Activated CD4-positive, alpha-beta T cell treated with anti-CD3 and anti-CD28 coated beads, Interleukin-2, amount 10 ng/mL, durations not matched to agents 7 days and 5 days (primary cell): ENCODE measurements at regions not wholly inside any gene's neighbourhood (a gene's known extent, or its start where the extent isn't known, plus 50 kb on each side); places are given as distances from the start of the nearest gene placed in this dataset.

Source experiments
- CTCF ChIA-PET: fragments of 350-600 bp; sonication (Branson Sonifier 250); formaldehyde crosslinking; loops from one replicate; lab custom pipeline; 2021; ENCODE audit warnings: antibody characterized with exemption; lab: Charles Lee
- POLR2A ChIA-PET: fragments of 350-600 bp; sonication (Branson Sonifier 250); formaldehyde crosslinking; loops from one replicate; lab custom pipeline; 2021; ENCODE audit warnings: antibody characterized with exemption; lab: Charles Lee
- DNase-seq: peaks from one replicate; pipeline ENCODE4 v3.0.0-alpha.2; 2020
- H3K27ac Mint-ChIP-seq: one replicate; pipeline ENCODE4 v1.8.0; 2021; ENCODE audit warnings: mild to moderate bottlenecking, moderate library complexity, mixed read lengths
- H3K27me3 Mint-ChIP-seq: one replicate; pipeline ENCODE4 v1.8.0; 2021; ENCODE audit warnings: mixed read lengths
- H3K36me3 Mint-ChIP-seq: one replicate; pipeline ENCODE4 v1.8.0; 2021; ENCODE audit warnings: low read depth, mixed read lengths
- H3K4me1 Mint-ChIP-seq: one replicate; pipeline ENCODE4 v1.8.0; 2021; ENCODE audit warnings: mixed read lengths
- H3K4me3 Mint-ChIP-seq: one replicate; pipeline ENCODE4 v1.8.0; 2021; ENCODE audit warnings: mild to moderate bottlenecking, moderate library complexity, mixed read lengths
- H3K9me3 Mint-ChIP-seq: one replicate; pipeline ENCODE4 v1.8.0; 2021; ENCODE audit warnings: mixed read lengths

- DNase-seq: no peak
- no peaks in the 10 kb centered on the region for H3K9me3 Mint-ChIP-seq
- no peaks in the 10 kb centered on the region for H3K27me3 Mint-ChIP-seq
- H3K4me3 Mint-ChIP-seq: no peak overlapping the region
- H3K4me1 Mint-ChIP-seq: no peaks in the 10 kb centered on the region
- CTCF ChIA-PET: no interaction called here
- no peaks in the 10 kb centered on the region for H3K36me3 Mint-ChIP-seq
- no peak overlapping the region for H3K27ac Mint-ChIP-seq
- POLR2A ChIA-PET: interaction anchor here (0.7 kb wide), 1 partner anchor 36 kb away, joined by 9 read pairs; no protein-coding TSS in a partner anchor
Observed at GRCh38 chr13:79815041-79815440, 334.1 kb downstream of the NDFIP2 start.

DNA sequence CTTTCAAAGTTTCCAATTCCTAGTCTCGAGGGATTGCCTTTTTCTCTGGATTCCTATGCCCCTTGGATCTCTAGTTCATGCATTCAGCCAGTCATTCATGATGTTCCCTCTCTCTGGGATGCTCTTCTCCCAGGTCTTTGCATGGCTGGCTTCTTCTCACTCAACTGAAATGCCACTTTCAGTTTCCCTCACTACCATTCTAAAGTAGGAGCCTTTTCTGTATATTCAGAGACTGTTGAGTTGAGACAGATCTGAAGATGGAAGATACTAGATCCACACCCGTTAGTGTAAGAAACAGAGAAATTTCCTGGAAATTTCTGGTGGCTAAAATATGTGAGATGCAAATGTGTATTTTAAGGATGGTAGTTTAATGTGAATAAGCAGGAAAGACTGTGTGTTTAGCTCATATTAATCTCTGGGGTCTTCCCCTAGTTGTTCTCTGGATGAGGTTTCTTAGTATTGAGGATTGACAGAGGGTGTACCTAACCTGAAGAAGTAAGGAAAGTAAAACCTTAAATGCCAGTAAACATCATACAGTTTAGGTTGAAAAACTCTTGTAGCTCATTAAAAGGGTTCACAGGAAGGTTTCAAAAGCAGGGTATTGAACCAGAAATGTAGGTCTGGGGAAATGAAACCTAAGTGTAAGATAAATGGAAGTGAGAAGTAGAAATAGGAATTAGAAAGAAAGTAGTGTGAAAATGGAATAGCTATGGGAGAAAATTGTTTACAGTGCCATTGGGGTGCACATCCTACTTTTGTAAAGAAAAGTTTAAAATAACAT, 331.3 kb downstream of the NDFIP2 start:
- POLR2A ChIA-PET: no interaction called here

DNA sequence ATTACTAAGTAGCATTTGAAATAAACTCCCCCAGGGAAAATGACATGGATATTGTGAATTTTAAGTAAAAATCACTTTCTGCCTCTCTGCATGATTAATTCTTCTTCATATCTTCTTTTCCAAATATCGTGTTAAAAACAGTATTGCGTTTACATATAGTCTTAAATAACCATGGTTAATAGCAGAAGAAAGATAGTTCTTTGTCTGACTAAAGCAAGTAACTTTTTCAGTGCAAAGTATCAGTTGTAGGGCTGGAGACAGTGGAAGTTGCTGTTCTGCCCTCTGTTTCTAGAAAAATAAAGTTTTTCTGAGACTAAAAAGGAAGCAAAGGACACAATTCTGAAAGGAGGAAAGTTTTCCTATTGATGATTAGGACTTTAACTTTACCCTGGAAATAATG, 330.2 kb downstream of the NDFIP2 start:
- Mint-ChIP-seq H3K9me3 (no peaks in the 10 kb centered on the region), H3K27me3 (no peaks in the 10 kb centered on the region), H3K36me3 (no peaks in the 10 kb centered on the region), H3K4me1 (no peaks in the 10 kb centered on the region), H3K27ac (no peak overlapping the region), H3K4me3 (no peak overlapping the region)
- no peak for DNase-seq
- CTCF ChIA-PET: no interaction called here
- POLR2A ChIA-PET: no interaction called here

More for the DNA sequence above, 331.3 kb downstream of the NDFIP2 start:
- Mint-ChIP-seq H3K36me3 (no peaks in the 10 kb centered on the region), H3K27ac (no peak overlapping the region), H3K4me1 (no peaks in the 10 kb centered on the region), H3K9me3 (no peaks in the 10 kb centered on the region), H3K27me3 (no peaks in the 10 kb centered on the region), H3K4me3 (no peak overlapping the region)
- CTCF ChIA-PET: no interaction called here
- no peak for DNase-seq

DNA sequence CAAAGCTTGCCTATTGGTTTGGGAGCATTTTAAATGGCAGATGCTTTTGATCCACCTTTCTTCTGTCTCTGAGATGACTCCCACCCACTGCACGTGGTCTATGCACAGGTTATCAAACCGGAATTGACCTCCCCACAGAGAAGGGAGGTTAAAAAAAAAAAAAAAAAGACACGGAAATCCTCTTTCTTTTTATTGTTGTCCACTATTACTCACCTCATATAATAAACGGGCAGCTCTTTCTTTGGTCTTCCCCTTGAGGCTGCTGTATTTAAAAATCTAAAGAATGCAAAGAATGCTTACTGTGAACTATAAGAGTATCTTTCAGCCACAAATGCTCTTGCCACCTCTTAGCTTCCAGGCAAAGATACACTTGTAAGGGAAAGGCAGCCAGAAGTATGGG, 329.7 kb downstream of the NDFIP2 start:
- Mint-ChIP-seq H3K4me1 (no peaks in the 10 kb centered on the region), H3K4me3 (no peak overlapping the region), H3K9me3 (no peaks in the 10 kb centered on the region), H3K27ac (no peak overlapping the region), H3K27me3 (no peaks in the 10 kb centered on the region), H3K36me3 (no peaks in the 10 kb centered on the region)
- ChIA-PET CTCF (no interaction called here), POLR2A (no interaction called here)
- DNase-seq: no peak

DNA sequence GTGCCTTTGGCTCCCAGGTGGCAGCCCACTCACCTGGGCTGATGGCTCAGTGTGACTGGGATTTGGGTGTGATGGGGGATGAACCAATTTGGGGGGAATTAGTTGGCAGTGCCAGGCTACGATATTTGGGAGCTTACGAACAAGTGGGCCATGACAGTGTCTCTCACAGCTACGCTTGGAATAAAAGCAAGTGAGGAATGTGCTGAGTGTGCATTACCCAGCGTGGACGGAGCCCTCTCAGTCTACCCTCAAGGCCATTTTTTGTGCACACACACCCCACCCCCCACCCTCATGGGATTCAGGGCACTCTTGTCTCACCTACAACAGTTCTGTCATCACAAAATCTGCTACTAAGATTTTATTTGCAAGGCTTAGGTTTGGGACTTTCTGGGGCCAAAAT, 329.1 kb downstream of the NDFIP2 start:
- Mint-ChIP-seq H3K4me3 (no peak overlapping the region), H3K27me3 (no peaks in the 10 kb centered on the region), H3K9me3 (no peaks in the 10 kb centered on the region), H3K27ac (no peak overlapping the region), H3K4me1 (no peaks in the 10 kb centered on the region), H3K36me3 (no peaks in the 10 kb centered on the region)
- CTCF ChIA-PET: interaction anchor here (0.5 kb wide), 1 partner anchor 520 kb away, joined by 3 read pairs; no protein-coding TSS in a partner anchor
- no peak for DNase-seq
- POLR2A ChIA-PET: no interaction called here

DNA sequence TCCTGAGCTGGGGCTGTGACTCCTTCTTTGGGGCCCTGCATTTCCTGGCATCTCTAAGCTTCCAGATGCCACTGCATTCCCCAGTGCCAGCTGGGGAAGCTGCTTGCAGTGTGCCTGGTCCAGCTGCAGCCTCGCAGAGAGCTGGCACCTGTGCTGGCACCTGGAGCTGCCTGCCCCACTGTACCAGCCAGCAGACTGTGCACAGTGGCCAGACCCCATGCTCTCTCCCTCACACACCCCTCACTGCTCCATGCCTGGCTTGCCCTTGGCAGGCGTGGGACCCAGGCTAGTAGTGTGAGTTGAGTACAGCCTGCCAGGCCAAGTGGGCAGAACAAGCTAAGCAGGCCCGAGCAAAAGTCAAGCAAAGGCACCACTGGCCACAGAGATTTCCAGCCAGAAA, 327.5 kb downstream of the NDFIP2 start:
- Mint-ChIP-seq H3K36me3 (no peaks in the 10 kb centered on the region), H3K27me3 (no peaks in the 10 kb centered on the region), H3K4me3 (no peak overlapping the region), H3K27ac (no peak overlapping the region), H3K9me3 (no peaks in the 10 kb centered on the region), H3K4me1 (no peaks in the 10 kb centered on the region)
- ChIA-PET POLR2A (no interaction called here), CTCF (no interaction called here)
- DNase-seq: no peak

DNA sequence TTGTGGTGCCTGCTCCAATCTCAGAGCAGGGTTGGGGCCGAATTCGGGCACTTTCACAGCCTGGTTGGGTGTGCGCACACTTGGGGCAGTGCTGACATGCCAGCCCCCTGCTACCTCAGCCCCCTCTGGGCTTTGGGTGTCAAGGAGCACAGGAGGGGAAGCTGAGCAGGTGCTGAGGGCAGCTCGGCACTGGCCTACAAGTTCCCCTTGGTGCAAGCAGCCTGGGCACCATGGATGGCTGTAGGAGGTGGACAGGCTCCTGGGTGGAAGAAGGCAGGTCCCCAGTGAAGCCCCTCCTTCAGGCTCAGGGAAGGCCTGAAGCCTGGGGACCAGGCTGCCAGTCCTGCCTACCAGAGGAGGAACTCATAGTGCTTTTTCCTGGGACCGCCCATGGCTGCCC, 326.6 kb downstream of the NDFIP2 start:
- DNase-seq: no peak
- Mint-ChIP-seq H3K4me3 (no peak overlapping the region), H3K36me3 (no peaks in the 10 kb centered on the region), H3K27me3 (no peaks in the 10 kb centered on the region), H3K9me3 (no peaks in the 10 kb centered on the region), H3K27ac (no peak overlapping the region), H3K4me1 (no peaks in the 10 kb centered on the region)
- ChIA-PET POLR2A (no interaction called here), CTCF (interaction anchor here (0.6 kb wide), 1 partner anchor 953 kb away, joined by 5 read pairs; no protein-coding TSS in a partner anchor)

DNA sequence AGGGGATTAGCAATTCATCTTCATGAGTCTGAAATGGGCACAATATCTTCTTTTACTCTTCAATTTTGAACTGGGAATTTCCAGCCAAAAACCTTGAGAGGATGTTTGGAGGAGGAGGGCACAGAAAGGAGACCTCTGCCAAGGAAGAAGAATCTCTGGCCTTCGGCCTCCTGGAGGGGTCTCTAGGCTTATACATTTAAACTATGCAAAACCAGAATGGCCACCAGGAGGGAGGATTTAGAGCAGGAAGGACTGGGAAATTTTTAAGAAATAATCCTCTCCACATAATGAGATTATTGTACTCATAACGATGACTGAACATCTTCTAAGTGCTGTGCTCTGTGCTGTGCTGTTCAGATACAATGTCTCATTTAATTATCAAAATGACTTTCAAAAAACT, 325.9 kb downstream of the NDFIP2 start:
- CTCF ChIA-PET: no interaction called here
- Mint-ChIP-seq H3K27ac (no peak overlapping the region), H3K4me3 (no peak overlapping the region), H3K4me1 (no peaks in the 10 kb centered on the region), H3K36me3 (no peaks in the 10 kb centered on the region), H3K9me3 (no peaks in the 10 kb centered on the region), H3K27me3 (no peaks in the 10 kb centered on the region)
- DNase-seq: no peak
- POLR2A ChIA-PET: no interaction called here

DNA sequence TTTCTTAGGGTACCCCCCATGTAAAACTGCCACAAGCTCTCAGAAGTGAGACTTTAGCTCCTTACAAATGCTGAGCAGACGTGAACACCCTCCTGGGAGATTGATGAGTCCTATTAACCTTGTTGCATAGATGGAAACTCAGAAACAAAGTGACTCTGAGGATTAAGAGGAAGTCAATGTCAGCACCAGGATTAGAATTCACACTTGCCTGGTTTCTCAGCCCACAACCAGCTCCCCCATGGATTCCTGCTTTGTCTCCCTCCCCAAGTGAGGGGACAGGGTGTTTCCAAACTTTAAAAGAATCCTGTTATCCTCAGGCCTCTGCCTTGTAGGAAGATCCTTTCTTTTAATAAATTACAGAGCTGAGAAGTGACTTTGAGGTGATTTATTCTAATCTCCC, 324.4 kb downstream of the NDFIP2 start:
- ChIA-PET POLR2A (no interaction called here), CTCF (no interaction called here)
- Mint-ChIP-seq H3K4me1 (no peaks in the 10 kb centered on the region), H3K9me3 (no peaks in the 10 kb centered on the region), H3K4me3 (no peak overlapping the region), H3K36me3 (no peaks in the 10 kb centered on the region), H3K27ac (no peak overlapping the region), H3K27me3 (no peaks in the 10 kb centered on the region)
- no peak for DNase-seq

DNA sequence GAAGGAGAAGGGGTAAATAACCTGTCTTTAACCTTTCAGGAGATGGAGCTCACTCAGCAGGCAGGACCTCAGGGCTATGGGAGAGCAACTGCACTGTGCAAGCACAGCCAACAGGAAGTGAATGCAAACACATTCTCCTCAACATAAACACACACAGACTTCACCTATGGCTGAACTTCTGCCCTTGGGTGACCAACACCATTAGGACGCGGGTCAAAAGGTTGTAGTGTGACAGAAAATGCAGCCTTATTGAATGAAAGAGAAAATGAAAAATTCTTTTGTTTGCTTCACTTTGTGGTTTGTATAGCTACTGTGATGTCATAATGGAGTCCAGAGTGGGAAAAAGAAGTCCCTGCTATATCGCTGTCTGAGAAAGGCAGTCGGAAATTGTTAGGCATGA, 323.0 kb downstream of the NDFIP2 start:
- Mint-ChIP-seq H3K4me1 (no peaks in the 10 kb centered on the region), H3K4me3 (no peak overlapping the region), H3K27ac (no peak overlapping the region), H3K36me3 (no peaks in the 10 kb centered on the region), H3K27me3 (no peaks in the 10 kb centered on the region), H3K9me3 (no peaks in the 10 kb centered on the region)
- ChIA-PET POLR2A (interaction anchor here (0.6 kb wide), 1 partner anchor 33 kb away, joined by 3 read pairs; no protein-coding TSS in a partner anchor), CTCF (no interaction called here)
- no peak for DNase-seq

DNA sequence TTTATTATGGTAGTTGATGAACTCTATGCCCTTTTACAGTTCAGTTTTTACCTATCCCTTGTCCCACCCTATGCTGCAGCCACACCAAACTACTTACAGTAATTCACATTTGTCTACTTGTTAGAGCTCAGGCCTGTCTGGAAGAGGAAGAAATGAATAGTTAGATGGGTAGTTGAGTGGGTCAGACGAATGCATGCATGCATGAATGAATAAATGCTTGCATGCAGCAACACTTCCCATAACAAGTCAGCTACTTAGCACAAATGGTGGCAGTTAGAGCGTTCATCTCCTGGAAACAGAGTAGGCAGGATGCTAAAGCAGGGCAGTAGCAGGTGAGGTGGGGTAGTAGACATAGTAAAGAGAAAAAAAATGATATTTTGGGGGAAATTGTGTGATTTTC, 322.3 kb downstream of the NDFIP2 start:
- Mint-ChIP-seq H3K36me3 (no peaks in the 10 kb centered on the region), H3K4me3 (no peak overlapping the region), H3K27ac (no peak overlapping the region), H3K27me3 (no peaks in the 10 kb centered on the region), H3K4me1 (no peaks in the 10 kb centered on the region), H3K9me3 (no peaks in the 10 kb centered on the region)
- no peak for DNase-seq
- ChIA-PET POLR2A (no interaction called here), CTCF (no interaction called here)

GRCh38 chr13:79802389-79803085, 321.6 kb downstream of the NDFIP2 start:
- H3K9me3 Mint-ChIP-seq: no peaks in the 10 kb centered on the region
- no peaks in the 10 kb centered on the region for H3K36me3 Mint-ChIP-seq
- no peak for DNase-seq
- no peak overlapping the region for H3K4me3 Mint-ChIP-seq
- H3K27me3 Mint-ChIP-seq: no peaks in the 10 kb centered on the region
- no peaks in the 10 kb centered on the region for H3K4me1 Mint-ChIP-seq
- CTCF ChIA-PET: no interaction called here
- POLR2A ChIA-PET: no interaction called here
- H3K27ac Mint-ChIP-seq: no peak overlapping the region

- no peaks in the 10 kb centered on the region for H3K27me3 Mint-ChIP-seq
- ChIA-PET CTCF (no interaction called here), POLR2A (no interaction called here)
- no peaks in the 10 kb centered on the region for H3K36me3 Mint-ChIP-seq
- DNase-seq: no peak
- H3K9me3 Mint-ChIP-seq: no peaks in the 10 kb centered on the region
- H3K27ac Mint-ChIP-seq: no peak overlapping the region
- H3K4me1 Mint-ChIP-seq: no peaks in the 10 kb centered on the region
- H3K4me3 Mint-ChIP-seq: no peak overlapping the region
Observed at GRCh38 chr13:79799059-79799867, 318.3 kb downstream of the NDFIP2 start.
